ENCODE measurements at regions not wholly inside any gene's neighbourhood (a gene's known extent, or its start where the extent isn't known, plus 50 kb on each side); places are given as distances from the start of the nearest gene placed in this dataset.

GRCh38 chr11:97516688-97517087 lies 1126.9 kb downstream of the JRKL start:
- TF ChIP-seq CTCF (IDR thresholded peaks at IDR 0.05) (no peak), POLR2AphosphoS2 (conservative IDR thresholded peaks at IDR 0.05; ENCODE audit: low read length) (no peak), POLR2A (IDR thresholded peaks at IDR 0.05; ENCODE audit: low read length) (no peak)

All from A549 (cell line).